ENCODE measurements at regions not wholly inside any gene's neighbourhood (a gene's known extent, or its start where the extent isn't known, plus 50 kb on each side); places are given as distances from the start of the nearest gene placed in this dataset.

- Histone ChIP-seq H3K4me2 (ENCODE audit: low read depth, low read length) (no peak overlapping the region), H3K27ac (ENCODE audit: insufficient read depth, low read length) (no peak overlapping the region)
Observed at GRCh38 chr11:93075782-93076181, 106.3 kb downstream of the MTNR1B start.

More at GRCh38 chr11:93075782-93076181, 106.3 kb downstream of the MTNR1B start:
- no peak overlapping the region for H4K5ac ChIP-seq (ENCODE audit: low read depth, low read length)
- no peak overlapping the region for H4K8ac ChIP-seq (ENCODE audit: low read depth in 2 of 2, low read length in 2 of 2)
- H2AK5ac ChIP-seq (ENCODE audit: low read depth, low read length), result no peak overlapping the region
- H4K91ac ChIP-seq (ENCODE audit: insufficient read depth, low read depth, low read length), result no peak overlapping the region
- H3K79me1 ChIP-seq (ENCODE audit: low read depth in 1 of 2, low read length in 2 of 2), result no peaks in the 10 kb centered on the region
- dilution Hi-C loops (cut with HindIII; ENCODE audit: low sequenced_read_pairs, unreplicated experiment) (no loop called here), in situ Hi-C loops (cut with MboI; ENCODE audit: low sequenced_read_pairs) (no loop called here), intact Hi-C loops (cut with micrococcal nuclease) (no loop called here)
- no peak overlapping the region for H3K9ac ChIP-seq (ENCODE audit: low read depth, low read length)
- H2BK5ac ChIP-seq (ENCODE audit: low read depth, low read length, poor library complexity, severe bottlenecking), result no peak overlapping the region
- whole genome bisulfite sequencing, 2 experiments (ENCODE audit: extremely low coverage in 2 of 2, insufficient read length in 1 of 2), result 57% methylated on average over 1 of the region's 4 CpGs; no CpG with 5 or more reads in 1 of the 2 experiments
- no peak overlapping the region for H3K56ac ChIP-seq (ENCODE audit: extremely low read depth, insufficient read depth, low read length)
- H3K9me3 ChIP-seq (ENCODE audit: control insufficient read depth, insufficient read depth, low read length), result no peaks in the 10 kb centered on the region
- ChIA-PET POLR2A (ENCODE audit: unreplicated experiment) (interaction anchor here (0.6 kb wide), 1 partner anchor 708 kb away, joined by 3 read pairs; the partner anchor contains the start of gene MED17), CTCF (interaction anchor here (1.3 to 1.8 kb wide), 2 partner anchors 14 to 21 kb away, joined by 3 to 7 read pairs; no protein-coding TSS in a partner anchor)
- no peak overlapping the region for H2BK120ac ChIP-seq (ENCODE audit: low read depth, low read length)
- H3K23ac ChIP-seq (ENCODE audit: low read depth, low read length), result no peak overlapping the region
- DNase-seq (no peak), ATAC-seq (ENCODE audit: low read depth) (no peak)
- H3K4me3 ChIP-seq (ENCODE audit: insufficient read depth, low read depth, low read length), result no peak overlapping the region
- no peaks in the 10 kb centered on the region for H3K27me3 ChIP-seq (ENCODE audit: control insufficient read depth, insufficient read depth, low read length)
- no peak overlapping the region for H2BK15ac ChIP-seq (ENCODE audit: low read depth, low read length)
- no peak overlapping the region for H2BK20ac ChIP-seq (ENCODE audit: low read depth, low read length)
- H3K18ac ChIP-seq (ENCODE audit: low read depth, low read length), result no peak overlapping the region
- H3K36me3 ChIP-seq (ENCODE audit: control insufficient read depth, insufficient read depth, low read length), result no peaks in the 10 kb centered on the region
- H2AK9ac ChIP-seq (replicated peaks; ENCODE audit: low read depth, low read length, poor library complexity), result no peak overlapping the region
- H3K9me1 ChIP-seq (ENCODE audit: insufficient read depth, low read length), result no peaks in the 10 kb centered on the region
- no peaks in the 10 kb centered on the region for H3K4me1 ChIP-seq (ENCODE audit: control insufficient read depth, insufficient read depth, low read length)
- H2AFZ ChIP-seq (replicated peaks; ENCODE audit: low read length, poor library complexity), result no peak overlapping the region
- TF ChIP-seq POLR2A (IDR thresholded peaks at IDR 0.05; ENCODE audit: low read depth, low read length), result no peak
- TF ChIP-seq, protein P1, sequence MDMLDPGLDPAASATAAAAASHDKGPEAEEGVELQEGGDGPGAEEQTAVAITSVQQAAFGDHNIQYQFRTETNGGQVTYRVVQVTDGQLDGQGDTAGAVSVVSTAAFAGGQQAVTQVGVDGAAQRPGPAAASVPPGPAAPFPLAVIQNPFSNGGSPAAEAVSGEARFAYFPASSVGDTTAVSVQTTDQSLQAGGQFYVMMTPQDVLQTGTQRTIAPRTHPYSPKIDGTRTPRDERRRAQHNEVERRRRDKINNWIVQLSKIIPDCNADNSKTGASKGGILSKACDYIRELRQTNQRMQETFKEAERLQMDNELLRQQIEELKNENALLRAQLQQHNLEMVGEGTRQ (IDR thresholded peaks at IDR 0.05; ENCODE audit: low read depth, low read length), result no peak
- no peak for TF ChIP-seq RAD21 (IDR thresholded peaks at IDR 0.05; ENCODE audit: low read length)
- TF ChIP-seq RCOR1 (IDR thresholded peaks at IDR 0.05; ENCODE audit: insufficient replicate concordance, low read length), result no peak
- TF ChIP-seq MAFK (IDR thresholded peaks at IDR 0.05; ENCODE audit: low read depth, low read length), result no peak
- no peak for TF ChIP-seq ELK1 (IDR thresholded peaks at IDR 0.05; ENCODE audit: borderline replicate concordance, low read depth, low read length)
- no peak for TF ChIP-seq RFX5 (IDR thresholded peaks at IDR 0.05; ENCODE audit: low read depth, low read length)
- no peak for TF ChIP-seq CEBPB (IDR thresholded peaks at IDR 0.05; ENCODE audit: low read depth, low read length)
- no peak for TF ChIP-seq CTCF (conservative IDR thresholded peaks at IDR 0.05; ENCODE audit: low read depth, low read length)
- no peak for TF ChIP-seq FOS (IDR thresholded peaks at IDR 0.05; ENCODE audit: low read depth, low read length)
- no peak for TF ChIP-seq CHD1 (IDR thresholded peaks at IDR 0.05; ENCODE audit: low read depth, low read length)
- no peak for TF ChIP-seq MXI1 (IDR thresholded peaks at IDR 0.05; ENCODE audit: borderline replicate concordance, low read depth, low read length)
- no peak for TF ChIP-seq SMC3 (IDR thresholded peaks at IDR 0.05; ENCODE audit: low read depth, low read length)
- TF ChIP-seq BHLHE40 (IDR thresholded peaks at IDR 0.05; ENCODE audit: low read depth, low read length), result no peak
- H4K20me1 ChIP-seq (ENCODE audit: insufficient read depth, low read length), result no peaks in the 10 kb centered on the region
- no TSS peak for BruUV-seq (replicated peaks)
- no peak overlapping the region for H3K14ac ChIP-seq (replicated peaks; ENCODE audit: low read depth, low read length)
- H3K4ac ChIP-seq (ENCODE audit: low read depth, low read length), result no peak overlapping the region

All from IMR-90 (cell line).